Aorta (tissue), 5 donors: ENCODE measurements at regions not wholly inside any gene's neighbourhood (a gene's known extent, or its start where the extent isn't known, plus 50 kb on each side); places are given as distances from the start of the nearest gene placed in this dataset.

Experiments
- ATAC-seq: fragments of 200-7000 bp; cut with Tn5 transposase; one replicate; pipeline ENCODE4 v1.9.1; 2022; ENCODE audit warnings: moderate library complexity; ENCODE audit not compliant: low FRiP score
- DNase-seq, 2 donors: peaks; one replicate each; pipeline ENCODE4 v3.0.0-alpha.2; 2020
- H3K27ac ChIP-seq, 2 donors: one replicate each; pipeline ENCODE4 v1.5.1; 2013; ENCODE audit warnings: low read length in 2 of 2, mild to moderate bottlenecking in 2 of 2, moderate library complexity in 2 of 2, control low read depth in 1 of 2, inconsistent platforms in 1 of 2, low read depth in 1 of 2
- H3K27me3 ChIP-seq, 2 donors: one replicate each; pipeline ENCODE4 v1.6.1; 2013; ENCODE audit warnings: control low read depth in 1 of 2, low read length in 1 of 2, mild to moderate bottlenecking in 1 of 2, moderate library complexity in 1 of 2; ENCODE audit not compliant: insufficient read depth in 2 of 2, control insufficient read depth in 1 of 2
- H3K36me3 ChIP-seq, 2 donors: one replicate each; pipeline ENCODE4 v1.6.1; 2013; ENCODE audit warnings: control low read depth in 1 of 2, low read length in 1 of 2, mild to moderate bottlenecking in 1 of 2; ENCODE audit not compliant: insufficient read depth in 2 of 2, control insufficient read depth in 1 of 2
- H3K4me1 ChIP-seq, 2 donors: one replicate each; pipeline ENCODE4 v1.6.1; 2013; ENCODE audit warnings: low read length in 2 of 2, control low read depth in 1 of 2, mild to moderate bottlenecking in 1 of 2, moderate library complexity in 1 of 2; ENCODE audit not compliant: insufficient read depth in 2 of 2, control insufficient read depth in 1 of 2
- H3K4me3 ChIP-seq, 2 donors: one replicate each; pipeline ENCODE4 v1.5.1; 2013; ENCODE audit warnings: low read length in 2 of 2, control low read depth in 1 of 2, mild to moderate bottlenecking in 1 of 2
- H3K9me3 ChIP-seq: one replicate; pipeline ENCODE4 v1.6.1; 2013; ENCODE audit warnings: mild to moderate bottlenecking, low read length; ENCODE audit not compliant: control insufficient read depth
- WGBS, 2 donors: extraction: QIAGEN DNeasy Blood & Tissue Kit; methylation state at CpG; one replicate each; pipeline ENCODE4 v1.1.7; 2013; 5-methylcytosine and 5-hydroxymethylcytosine counted together
- intact Hi-C, 2 donors: fragments of 100-400 bp; cut with DNase I; formaldehyde crosslinking; loops; one replicate each; pipeline versions ENCODE4 v1.14.2 to v1.15.0; 2022
- donor health status: healthy with polysubstance abuse.
- donor health status: Bipolar disorder and iron deficiency.
- donor health status: DM: no; HTN: no; CAD: no.
- donor health status: DM: no; HTN: no; CAD: no.
- donor health status: DM: yes; HTN: yes; CAD: no.

GRCh38 chr3:55161231-55161630, 233.4 kb upstream of the LRTM1 start:
- Histone ChIP-seq H3K27ac (no peak overlapping the region), H3K4me1 (no peaks in the 10 kb centered on the region), H3K4me3 (no peak overlapping the region), H3K27me3 (peaks cover 0 to 2% of the 10 kb centered on the region in 2 donors), H3K36me3 (no peaks in the 10 kb centered on the region), H3K9me3 (no peaks in the 10 kb centered on the region)
- intact Hi-C loops = no loop called here
- DNase-seq (no peak), ATAC-seq (no peak)
- 75 to 95% methylated on average over 3 of the region's 3 CpGs for WGBS, 2 donors

- no peaks in the 10 kb centered on the region for H3K4me1 ChIP-seq
- H3K4me3 ChIP-seq = no peak overlapping the region
- WGBS, 2 donors = 16 to 18% methylated on average over 12 of the region's 12 CpGs
- no peaks in the 10 kb centered on the region for H3K36me3 ChIP-seq
- intact Hi-C loops = no loop called here
- H3K27ac ChIP-seq = no peak overlapping the region
- peaks cover 0 to 2% of the 10 kb centered on the region in 2 donors for H3K27me3 ChIP-seq
- ATAC-seq (peak; percentile 53), DNase-seq (peak; percentile 76 to 78)
- H3K9me3 ChIP-seq = no peaks in the 10 kb centered on the region
Measured at GRCh38 chr3:55160241-55160983, 232.6 kb upstream of the LRTM1 start.

- Histone ChIP-seq H3K9me3 (peaks cover under 1% of the 10 kb centered on the region), H3K27ac (no peak overlapping the region), H3K4me1 (no peaks in the 10 kb centered on the region), H3K36me3 (no peaks in the 10 kb centered on the region), H3K4me3 (no peak overlapping the region), H3K27me3 (peaks cover 0 to 2% of the 10 kb centered on the region in 2 donors)
- ATAC-seq (no peak), DNase-seq (no peak)
- intact Hi-C loops = no loop called here
- 87 to 94% methylated on average over 2 of the region's 2 CpGs for WGBS, 2 donors
Measured at GRCh38 chr3:55159711-55160110, 231.9 kb upstream of the LRTM1 start.

GRCh38 chr3:55159016-55159415, 231.2 kb upstream of the LRTM1 start:
- Histone ChIP-seq H3K4me3 (no peak overlapping the region), H3K4me1 (no peaks in the 10 kb centered on the region), H3K27ac (no peak overlapping the region), H3K9me3 (peaks cover 1% of the 10 kb centered on the region), H3K27me3 (peaks cover 0 to 2% of the 10 kb centered on the region in 2 donors), H3K36me3 (no peaks in the 10 kb centered on the region)
- DNase-seq (no peak), ATAC-seq (no peak)
- intact Hi-C loops = no loop called here
- WGBS, 2 donors = 82 to 83% methylated on average over 2 of the region's 2 CpGs

GRCh38 chr3:55158345-55158744, 230.5 kb upstream of the LRTM1 start:
- DNase-seq (no peak), ATAC-seq (no peak)
- Histone ChIP-seq H3K4me3 (no peak overlapping the region), H3K27me3 (peaks cover 0 to under 1% of the 10 kb centered on the region in 2 donors), H3K27ac (no peak overlapping the region), H3K36me3 (no peaks in the 10 kb centered on the region), H3K9me3 (peaks cover 1% of the 10 kb centered on the region), H3K4me1 (no peaks in the 10 kb centered on the region)
- intact Hi-C loops = no loop called here
- 66 to 78% methylated on average over 3 of the region's 3 CpGs for WGBS, 2 donors

- no peak for ATAC-seq
- H3K4me3 ChIP-seq = no peak overlapping the region
- H3K27me3 ChIP-seq = no peaks in the 10 kb centered on the region
- H3K27ac ChIP-seq = no peak overlapping the region
- peaks cover 1% of the 10 kb centered on the region for H3K9me3 ChIP-seq
- intact Hi-C loops = no loop called here
- WGBS, 2 donors = 68 to 69% methylated on average over 1 of the region's 1 CpG
- DNase-seq = no peak
- H3K36me3 ChIP-seq = no peaks in the 10 kb centered on the region
- no peaks in the 10 kb centered on the region for H3K4me1 ChIP-seq
Measured at GRCh38 chr3:55157731-55158130, 229.9 kb upstream of the LRTM1 start.

GRCh38 chr3:55156851-55157650, 229.2 kb upstream of the LRTM1 start:
- no peak for DNase-seq
- no peak for ATAC-seq
- WGBS, 2 donors = 76 to 80% methylated on average over 9 of the region's 9 CpGs
- no peak overlapping the region for H3K4me3 ChIP-seq
- peaks cover 1% of the 10 kb centered on the region for H3K9me3 ChIP-seq
- intact Hi-C loops = no loop called here
- no peak overlapping the region for H3K27ac ChIP-seq
- H3K27me3 ChIP-seq = no peaks in the 10 kb centered on the region
- H3K4me1 ChIP-seq = no peaks in the 10 kb centered on the region
- no peaks in the 10 kb centered on the region for H3K36me3 ChIP-seq

- ATAC-seq (no peak), DNase-seq (no peak)
- no peaks in the 10 kb centered on the region for H3K4me1 ChIP-seq
- intact Hi-C loops = no loop called here
- no peaks in the 10 kb centered on the region for H3K36me3 ChIP-seq
- H3K4me3 ChIP-seq = peak overlapping the region; percentile 1 to 6
- WGBS, 2 donors = 4 to 6% methylated on average over 9 of the region's 9 CpGs
- H3K27me3 ChIP-seq = no peaks in the 10 kb centered on the region
- H3K9me3 ChIP-seq = no peaks in the 10 kb centered on the region
- no peak overlapping the region for H3K27ac ChIP-seq
Measured at GRCh38 chr3:55147856-55148720, 220.2 kb upstream of the LRTM1 start.
